Stimulated activated CD8-positive, alpha-beta memory T cell treated with anti-CD3 and anti-CD28 coated beads, Interleukin-4, amount 100 ng/mL, for 48 hours (primary cell): ENCODE measurements at regions not wholly inside any gene's neighbourhood (a gene's known extent, or its start where the extent isn't known, plus 50 kb on each side); places are given as distances from the start of the nearest gene placed in this dataset.

Source experiments
- DNase-seq: peaks from one replicate; pipeline ENCODE4 v3.0.0-alpha.2; 2020

DNA sequence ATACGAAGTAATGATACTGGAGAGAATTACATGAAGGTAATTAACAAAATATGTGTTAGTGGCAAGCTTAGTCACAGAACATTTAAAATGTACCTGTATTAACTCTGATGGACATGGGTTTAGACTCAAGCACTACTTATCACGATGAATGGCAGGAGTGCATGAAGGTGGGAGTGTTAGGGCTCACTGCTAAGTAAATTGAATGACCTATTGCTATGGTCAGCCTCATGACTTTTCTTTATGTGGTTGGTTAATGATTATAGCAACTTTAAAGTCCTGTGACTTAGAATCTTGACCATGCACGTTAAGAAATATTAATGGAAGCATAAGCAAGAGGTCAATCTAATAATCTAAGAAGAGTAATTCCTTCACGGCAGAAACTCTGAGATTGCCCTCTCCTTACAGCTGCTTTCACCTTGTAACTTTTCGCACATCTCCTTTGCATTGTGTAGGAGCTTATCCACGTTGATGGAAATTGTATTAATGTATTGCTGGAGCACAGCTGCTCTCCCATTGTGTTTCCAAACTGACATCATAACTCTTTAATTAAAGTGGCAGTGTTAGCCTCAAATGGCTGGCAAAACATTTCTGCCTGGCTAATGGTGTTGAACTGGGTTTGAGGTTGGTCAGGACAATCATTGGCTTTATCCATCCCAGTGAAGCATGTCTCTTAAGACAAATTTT is 114.5 kb downstream of the RXFP2 start:
- no peak for DNase-seq

DNA sequence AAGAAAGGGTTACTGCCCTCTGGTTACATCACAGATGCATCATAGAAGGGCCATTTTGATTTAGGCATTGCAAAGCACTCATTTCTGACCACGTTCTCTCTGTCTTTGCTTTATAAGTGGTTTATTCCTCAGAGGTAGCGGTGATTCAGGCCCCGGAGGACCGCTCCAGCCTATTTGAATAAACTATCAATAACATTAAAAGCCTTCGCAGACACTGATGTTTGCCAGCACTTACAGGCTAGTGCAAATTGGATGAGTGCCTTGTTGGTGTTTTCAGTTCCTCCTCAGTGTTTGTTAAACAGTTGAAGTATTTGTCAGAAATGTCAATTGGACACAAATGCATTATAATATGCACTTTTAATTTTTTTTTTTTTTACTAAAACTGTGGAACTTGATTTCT is 120.2 kb downstream of the RXFP2 start:
- DNase-seq: no peak

- DNase-seq: no peak
These were observed 120.7 kb downstream of the RXFP2 start for GRCh38 chr13:31860002-31860401.

GRCh38 chr13:31862828-31863227 is 123.5 kb downstream of the RXFP2 start:
- DNase-seq: no peak

DNA sequence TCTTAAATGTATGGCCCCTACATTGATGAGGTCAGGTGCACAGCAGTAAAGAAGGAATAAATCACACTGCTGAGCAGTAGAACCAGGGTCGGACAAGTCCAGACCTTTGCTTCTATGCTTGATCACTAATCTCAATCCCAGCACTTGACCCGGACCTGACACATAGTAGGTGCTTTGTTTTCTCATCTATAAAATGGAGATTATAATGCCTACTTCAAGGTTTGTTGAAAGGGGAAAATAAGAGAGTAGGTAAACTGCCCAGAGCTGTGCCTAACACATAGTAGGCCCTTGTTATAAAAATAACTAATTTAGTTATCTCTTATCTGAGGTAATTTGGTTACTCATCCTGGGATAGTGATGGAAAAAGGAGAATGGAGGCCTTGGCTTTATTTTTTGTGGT is 125.0 kb downstream of the RXFP2 start:
- no peak for DNase-seq

DNA sequence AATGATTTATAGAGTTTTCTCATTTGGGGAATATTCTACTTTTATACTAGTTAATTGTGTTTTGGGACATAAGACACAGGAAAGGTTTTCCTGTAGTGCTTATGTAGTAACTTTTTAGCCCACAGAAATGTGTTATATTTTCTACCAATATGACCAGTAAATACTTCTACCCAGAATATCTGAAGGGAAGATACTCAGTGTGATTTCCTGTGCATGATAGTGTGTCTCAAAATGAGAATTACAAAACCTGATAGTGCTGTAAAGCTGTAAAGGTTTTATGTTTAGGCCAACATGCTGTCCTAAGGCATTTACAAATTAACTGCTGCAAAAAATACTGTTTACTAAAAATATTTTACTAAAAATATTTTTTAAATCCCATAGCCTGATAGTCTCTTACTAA is 126.8 kb downstream of the RXFP2 start:
- DNase-seq: no peak

GRCh38 chr13:31867709-31868108 is 128.4 kb downstream of the RXFP2 start:
- DNase-seq: no peak

- no peak for DNase-seq
These were observed 130.3 kb downstream of the RXFP2 start for GRCh38 chr13:31869582-31869981.

GRCh38 chr13:31870511-31870910 is 131.2 kb downstream of the RXFP2 start:
- DNase-seq: no peak

DNA sequence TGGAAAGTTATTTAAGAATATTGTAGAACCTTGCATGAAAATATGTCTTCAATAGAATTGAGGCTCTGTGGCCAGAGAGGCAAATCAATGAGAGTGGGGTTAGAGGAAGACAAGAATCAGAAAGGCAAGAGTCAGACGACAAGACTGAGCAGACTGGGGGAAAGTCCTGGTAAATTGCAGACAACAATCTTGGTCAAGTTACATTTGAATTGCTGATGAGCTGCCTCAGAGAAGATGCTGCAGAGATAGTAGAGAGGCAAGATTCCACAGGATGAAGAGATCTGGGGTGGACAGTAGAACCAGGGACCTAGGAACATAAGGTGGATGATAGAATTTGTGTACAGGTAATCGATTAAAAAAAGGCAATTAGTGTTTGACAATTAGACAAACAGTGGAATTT is 133.8 kb downstream of the RXFP2 start:
- no peak for DNase-seq

GRCh38 chr13:31875134-31875533 is 135.8 kb downstream of the RXFP2 start:
- no peak for DNase-seq

DNA sequence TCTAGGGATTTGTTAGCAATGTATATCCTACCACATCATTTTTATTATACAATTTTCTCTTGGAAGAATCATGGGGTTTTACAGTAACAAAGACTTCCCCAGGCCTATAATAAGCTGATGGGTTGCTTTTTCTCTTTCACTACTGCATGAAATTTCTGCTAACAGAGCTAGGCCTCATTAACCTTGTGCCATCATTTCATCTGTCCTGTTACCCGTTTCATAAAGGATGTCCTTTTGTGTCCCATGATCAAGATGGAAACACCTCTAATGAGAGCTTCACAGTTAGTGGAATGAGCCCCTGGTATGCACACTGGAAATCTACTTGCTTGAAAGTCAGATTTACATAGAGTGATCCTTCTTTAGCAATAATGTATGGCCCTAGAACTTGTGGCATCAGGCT is 138.7 kb downstream of the RXFP2 start:
- no peak for DNase-seq

DNA sequence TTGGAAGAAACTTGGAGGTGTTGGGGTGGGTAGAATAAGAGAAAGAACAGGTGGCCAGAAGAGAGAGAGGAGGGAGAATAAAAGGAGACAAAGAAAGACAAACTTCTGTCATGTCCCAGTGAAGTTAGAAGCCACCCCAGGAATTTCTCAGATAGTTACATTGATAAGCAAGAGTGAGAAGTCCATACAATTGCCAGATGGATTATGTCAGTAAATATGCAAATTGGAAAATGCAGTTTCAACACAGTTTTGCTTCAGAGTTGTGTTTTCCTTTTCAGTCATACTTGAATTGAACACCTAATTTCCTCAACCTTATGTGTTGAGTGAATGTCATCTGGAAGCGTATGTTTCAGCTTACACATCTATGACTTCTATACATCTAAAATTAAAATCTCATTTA is 139.2 kb downstream of the RXFP2 start:
- no peak for DNase-seq

- no peak for DNase-seq
These were observed 139.6 kb downstream of the RXFP2 start for GRCh38 chr13:31878955-31879354.

GRCh38 chr13:31880851-31881494 is 141.6 kb downstream of the RXFP2 start:
- DNase-seq: no peak

DNA sequence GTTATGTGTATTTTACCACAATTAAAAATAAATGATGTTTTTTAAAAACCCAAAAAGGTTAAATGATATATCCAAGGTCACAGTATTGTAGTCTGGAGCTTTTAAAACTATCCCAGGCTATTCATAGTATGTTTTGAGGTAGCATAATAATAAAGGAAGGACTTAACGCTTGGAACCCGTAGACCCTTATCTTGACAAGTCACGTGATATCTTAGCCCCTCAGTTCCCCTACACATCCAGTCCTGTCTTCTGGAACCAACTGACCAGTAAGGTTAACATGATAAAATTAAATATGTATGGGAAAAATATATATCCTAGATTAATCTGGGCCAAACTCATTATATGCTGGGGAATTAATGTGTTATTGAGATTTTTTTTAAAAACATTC is 142.2 kb downstream of the RXFP2 start:
- no peak for DNase-seq

DNA sequence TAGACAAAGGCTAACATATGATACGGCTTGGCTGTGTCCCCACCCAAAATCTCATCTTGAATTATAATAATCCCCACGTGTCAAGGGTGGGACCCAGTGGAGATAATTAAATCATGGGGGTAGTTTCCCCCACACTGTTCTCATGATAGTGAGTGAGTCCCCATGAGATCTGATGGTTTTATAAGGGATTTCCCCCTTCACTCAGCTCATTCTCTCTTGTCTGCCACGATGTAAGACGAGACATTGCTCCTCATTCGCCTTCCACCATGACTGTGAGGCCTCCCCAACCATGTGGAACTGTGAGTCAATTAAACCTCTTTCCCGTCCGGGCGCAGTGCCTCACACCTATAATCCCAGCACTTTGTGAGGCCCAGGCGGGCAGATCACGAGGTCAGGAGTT is 143.5 kb downstream of the RXFP2 start:
- no peak for DNase-seq

DNA sequence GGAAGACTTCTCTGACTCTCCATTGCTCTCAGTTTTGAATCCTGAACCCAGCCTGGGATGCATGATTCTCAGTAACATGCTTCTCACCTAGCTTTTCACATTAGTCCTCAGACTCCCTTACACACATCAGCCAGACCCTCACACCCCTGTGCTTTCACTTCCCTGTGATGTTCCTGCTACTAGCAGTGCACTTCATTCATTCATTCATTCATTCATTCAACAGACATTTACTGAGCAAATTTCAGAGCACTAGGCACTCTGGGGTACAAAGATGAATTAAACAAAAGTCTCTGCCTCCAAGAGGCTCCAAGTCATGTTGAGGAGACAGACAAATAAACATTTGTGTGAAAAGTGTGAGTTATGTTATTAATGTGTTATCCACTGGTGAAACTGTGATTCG is 145.2 kb downstream of the RXFP2 start:
- no peak for DNase-seq

DNA sequence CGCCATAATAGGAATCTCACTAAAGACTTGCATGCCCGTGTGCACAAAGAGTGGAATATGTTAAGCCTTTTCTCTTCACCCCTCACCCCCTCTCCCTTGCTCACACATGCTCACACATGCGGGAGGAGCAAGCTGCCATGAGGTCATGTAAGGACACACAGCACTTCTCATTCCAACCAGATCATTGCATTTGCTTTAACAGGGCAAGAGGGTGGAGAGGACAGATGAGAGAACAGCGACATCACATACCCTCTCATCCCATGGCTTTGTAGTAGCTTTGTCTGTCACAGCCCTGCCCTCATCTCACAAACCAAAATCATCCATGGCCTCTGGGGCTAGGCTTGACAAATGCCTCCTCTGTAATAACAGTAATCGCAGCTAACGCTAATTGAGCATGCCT is 145.6 kb upstream of the FRY start:
- no peak for DNase-seq

- no peak for DNase-seq
These were observed 144.3 kb upstream of the FRY start for GRCh38 chr13:31887286-31887685.

GRCh38 chr13:31890946-31891345 is 140.6 kb upstream of the FRY start:
- DNase-seq: no peak

DNA sequence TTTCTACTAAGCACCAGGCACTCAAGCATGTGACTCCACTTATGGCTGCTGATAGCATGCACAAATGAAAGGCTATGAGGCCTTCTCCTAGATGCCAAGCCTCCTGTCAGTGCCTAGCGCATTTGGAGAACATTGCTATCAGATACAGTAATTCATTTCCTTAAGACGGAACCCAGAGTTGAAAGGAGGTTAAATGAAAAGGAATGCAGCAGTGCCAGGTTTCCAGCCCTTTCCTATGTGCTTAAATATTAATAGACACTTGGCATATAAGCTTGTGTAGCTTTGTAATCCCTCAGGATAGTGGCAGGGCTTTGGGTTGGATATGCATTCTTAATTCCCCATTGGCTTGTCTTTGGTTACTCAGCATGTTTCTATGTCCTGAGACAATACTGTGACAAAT is 140.1 kb upstream of the FRY start:
- no peak for DNase-seq

DNA sequence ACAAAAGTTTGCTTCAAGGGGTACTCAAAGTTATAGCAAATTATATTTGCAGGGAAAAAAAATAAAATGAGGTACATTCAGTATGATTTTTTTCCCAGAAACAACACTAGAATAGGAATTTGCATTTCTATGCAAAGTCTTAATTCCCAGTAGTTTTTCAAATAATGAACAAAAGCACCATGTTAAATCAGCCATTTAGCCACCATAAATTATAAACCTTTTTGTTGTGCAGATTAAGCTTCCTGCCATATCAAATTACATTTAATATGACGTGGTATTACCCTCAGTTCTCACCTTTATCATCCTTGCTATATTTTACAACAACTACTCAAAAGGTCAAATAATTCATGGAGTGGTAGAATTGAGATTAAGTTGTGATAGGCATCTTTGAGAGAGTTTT is 136.6 kb upstream of the FRY start:
- DNase-seq: no peak

DNA sequence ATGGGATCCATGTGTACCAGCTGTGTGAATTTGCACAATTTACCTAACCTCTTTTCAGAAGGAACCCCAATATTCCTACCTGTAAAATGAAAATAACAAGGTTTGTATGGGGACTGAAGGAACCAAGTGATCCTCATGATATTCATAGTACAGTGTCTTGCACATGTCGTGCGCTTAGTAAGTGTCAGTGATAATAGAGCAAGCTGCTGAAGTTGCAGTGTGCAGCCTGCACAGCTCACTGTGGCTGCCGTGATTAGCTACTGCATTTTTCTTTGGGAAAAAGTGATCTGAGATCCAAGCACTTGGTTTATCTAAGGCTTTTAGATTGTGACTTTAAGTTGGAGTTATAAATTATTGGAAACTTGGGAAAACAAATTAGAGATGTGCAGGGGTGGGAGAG is 135.9 kb upstream of the FRY start:
- DNase-seq: no peak

- no peak for DNase-seq
These were observed 135.1 kb upstream of the FRY start for GRCh38 chr13:31896427-31896826.
